Activated T-helper 1 cell treated with anti-CD3 and anti-CD28 coated beads, Interleukin-12 subunit alpha, Interleukin-12 subunit beta, Interleukin-2, Interleukin-4 antibody, amounts not matched to agents 30 ng/mL and 10 ng/mL and 1 ng/mL, durations not matched to agents 14 hours and 24 hours and 36 hours (primary cell): ENCODE measurements at regions not wholly inside any gene's neighbourhood (a gene's known extent, or its start where the extent isn't known, plus 50 kb on each side); places are given as distances from the start of the nearest gene placed in this dataset.

Experiments
- DNase-seq: peaks from one replicate; pipeline ENCODE4 v3.0.0; 2021; ENCODE audit warnings: low spot score
- H3K27ac Mint-ChIP-seq: one replicate; pipeline ENCODE4 v1.8.0; 2021; ENCODE audit warnings: mild to moderate bottlenecking, mixed read lengths
- H3K27me3 Mint-ChIP-seq: one replicate; pipeline ENCODE4 v1.8.0; 2022; ENCODE audit warnings: mild to moderate bottlenecking, moderate library complexity, mixed read lengths; ENCODE audit not compliant: insufficient read depth
- H3K36me3 Mint-ChIP-seq: one replicate; pipeline ENCODE4 v1.8.0; 2021; ENCODE audit warnings: low read depth, mixed read lengths
- H3K4me1 Mint-ChIP-seq: one replicate; pipeline ENCODE4 v1.8.0; 2021; ENCODE audit warnings: low read depth, mixed read lengths
- H3K4me3 Mint-ChIP-seq: one replicate; pipeline ENCODE4 v1.8.0; 2021; ENCODE audit warnings: mild to moderate bottlenecking, moderate library complexity, mixed read lengths
- H3K9me3 Mint-ChIP-seq: one replicate; pipeline ENCODE4 v1.8.0; 2021; ENCODE audit warnings: mixed read lengths
- intact Hi-C: fragments of 100-400 bp; cut with micrococcal nuclease; formaldehyde crosslinking; loops from one replicate; pipeline ENCODE4 v1.15.1; 2024

DNA sequence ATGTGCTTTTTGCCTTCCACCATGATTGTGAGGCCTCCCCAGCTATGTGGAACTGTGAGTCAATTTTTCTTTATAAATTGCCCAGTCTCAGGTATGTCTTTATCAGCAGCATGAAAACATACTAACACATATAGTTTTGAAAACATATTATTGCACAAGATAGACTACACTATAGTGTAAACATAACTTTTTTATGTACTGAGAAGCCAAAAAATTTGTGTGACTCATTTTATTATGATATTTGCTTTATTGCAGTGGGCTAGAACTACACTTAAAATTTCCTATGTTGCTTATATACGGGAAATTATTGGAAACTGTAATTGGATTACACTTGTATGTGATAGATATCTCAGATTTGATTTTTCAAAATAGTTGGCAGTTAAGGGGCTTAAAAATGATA lies 885.5 kb upstream of the FBXO33 start:
- intact Hi-C loops: no loop called here
- DNase-seq: no peak
- H3K36me3 Mint-ChIP-seq: no peaks in the 10 kb centered on the region
- no peak overlapping the region for H3K4me3 Mint-ChIP-seq
- H3K27ac Mint-ChIP-seq: no peak overlapping the region
- peaks cover 14% of the 10 kb centered on the region for H3K9me3 Mint-ChIP-seq
- H3K4me1 Mint-ChIP-seq: no peaks in the 10 kb centered on the region
- H3K27me3 Mint-ChIP-seq: no peaks in the 10 kb centered on the region

DNA sequence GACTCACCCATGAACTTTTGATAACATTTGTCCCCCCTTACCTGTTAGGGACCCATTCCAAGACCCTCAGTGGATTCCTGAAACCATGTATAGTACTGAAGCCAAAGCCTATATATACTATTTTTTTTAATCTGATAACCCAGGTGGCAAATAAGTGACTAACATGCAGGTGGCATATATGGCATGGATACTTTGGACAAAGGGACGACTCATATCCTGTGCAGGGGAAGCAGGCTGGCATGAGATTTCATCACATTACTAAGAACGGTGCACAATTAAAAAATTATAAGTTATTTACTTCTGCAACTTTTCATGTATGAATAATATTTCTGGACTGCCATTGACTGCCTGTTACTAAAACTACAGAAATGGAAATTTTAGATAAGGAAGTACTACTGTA lies 880.1 kb upstream of the FBXO33 start:
- no peak for DNase-seq
- intact Hi-C loops: no loop called here
- peaks cover 6% of the 10 kb centered on the region for H3K9me3 Mint-ChIP-seq
- no peak overlapping the region for H3K4me3 Mint-ChIP-seq
- H3K36me3 Mint-ChIP-seq: no peaks in the 10 kb centered on the region
- H3K27ac Mint-ChIP-seq: no peak overlapping the region
- H3K27me3 Mint-ChIP-seq: no peaks in the 10 kb centered on the region
- no peaks in the 10 kb centered on the region for H3K4me1 Mint-ChIP-seq

DNA sequence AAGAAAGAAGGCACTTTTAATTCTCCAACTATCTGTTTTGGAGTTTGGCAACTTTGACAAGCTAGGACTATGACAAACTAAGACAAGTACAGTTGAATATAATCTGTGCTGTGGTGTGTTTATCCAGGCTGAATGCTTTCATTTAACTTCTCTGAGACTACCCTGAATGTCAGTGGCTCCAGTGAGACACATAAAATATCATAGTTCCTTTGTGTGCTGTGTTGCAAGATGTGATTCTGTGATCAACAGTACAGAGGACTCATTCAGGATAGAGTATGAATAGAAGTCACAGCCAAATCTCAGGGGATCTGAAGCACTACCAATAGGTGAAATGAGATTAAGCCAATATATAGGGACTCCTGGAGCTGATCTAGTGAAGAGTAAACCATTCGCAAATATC lies 876.9 kb upstream of the FBXO33 start:
- Mint-ChIP-seq H3K4me1 (no peaks in the 10 kb centered on the region), H3K4me3 (no peak overlapping the region), H3K9me3 (no peaks in the 10 kb centered on the region), H3K36me3 (no peaks in the 10 kb centered on the region), H3K27ac (no peak overlapping the region), H3K27me3 (no peaks in the 10 kb centered on the region)
- intact Hi-C loops: no loop called here
- no peak for DNase-seq

DNA sequence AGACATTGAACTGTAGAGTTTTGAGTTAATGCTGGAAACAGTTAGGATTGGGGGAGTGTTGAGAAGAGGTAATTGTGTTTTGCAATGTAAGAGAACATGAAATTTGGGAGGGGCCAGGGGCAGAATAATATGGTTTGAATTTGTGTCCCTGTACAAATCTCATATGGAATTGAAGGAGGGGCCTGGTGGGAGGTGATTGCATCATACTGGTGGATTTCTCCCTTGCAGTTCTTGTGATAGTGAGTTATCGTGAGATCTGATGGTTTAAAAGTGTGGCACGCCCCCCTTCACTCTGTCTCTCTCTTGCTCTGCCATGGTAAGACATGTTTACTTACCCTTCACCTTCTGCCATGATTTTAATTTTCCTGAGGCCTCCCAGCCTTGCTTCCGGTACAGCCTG lies 876.0 kb upstream of the FBXO33 start:
- DNase-seq: no peak
- Mint-ChIP-seq H3K36me3 (no peaks in the 10 kb centered on the region), H3K9me3 (no peaks in the 10 kb centered on the region), H3K27me3 (no peaks in the 10 kb centered on the region), H3K27ac (no peak overlapping the region), H3K4me3 (no peak overlapping the region), H3K4me1 (no peaks in the 10 kb centered on the region)
- intact Hi-C loops: no loop called here

DNA sequence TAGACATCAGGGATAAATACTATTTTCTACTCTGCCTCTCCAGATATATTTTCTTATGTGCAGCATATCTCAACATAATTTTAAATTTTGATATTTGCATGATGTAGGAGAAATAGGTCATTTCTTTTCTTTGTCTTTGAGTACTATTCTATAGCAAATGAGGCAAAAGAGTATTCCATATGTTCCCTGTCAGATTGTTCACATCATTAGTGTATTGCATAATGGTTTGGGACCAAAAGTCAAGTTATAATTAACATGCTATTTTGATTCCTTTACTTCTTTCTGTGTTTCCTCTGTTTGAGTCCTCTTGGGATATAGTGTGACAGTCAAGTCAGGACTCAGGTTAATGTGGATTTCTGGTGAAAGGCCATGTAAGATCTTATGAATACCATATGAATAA lies 864.6 kb upstream of the FBXO33 start:
- no peaks in the 10 kb centered on the region for H3K36me3 Mint-ChIP-seq
- DNase-seq: no peak
- H3K4me1 Mint-ChIP-seq: no peaks in the 10 kb centered on the region
- H3K27ac Mint-ChIP-seq: no peak overlapping the region
- no peak overlapping the region for H3K4me3 Mint-ChIP-seq
- peaks cover 20% of the 10 kb centered on the region for H3K9me3 Mint-ChIP-seq
- intact Hi-C loops: no loop called here
- no peaks in the 10 kb centered on the region for H3K27me3 Mint-ChIP-seq

DNA sequence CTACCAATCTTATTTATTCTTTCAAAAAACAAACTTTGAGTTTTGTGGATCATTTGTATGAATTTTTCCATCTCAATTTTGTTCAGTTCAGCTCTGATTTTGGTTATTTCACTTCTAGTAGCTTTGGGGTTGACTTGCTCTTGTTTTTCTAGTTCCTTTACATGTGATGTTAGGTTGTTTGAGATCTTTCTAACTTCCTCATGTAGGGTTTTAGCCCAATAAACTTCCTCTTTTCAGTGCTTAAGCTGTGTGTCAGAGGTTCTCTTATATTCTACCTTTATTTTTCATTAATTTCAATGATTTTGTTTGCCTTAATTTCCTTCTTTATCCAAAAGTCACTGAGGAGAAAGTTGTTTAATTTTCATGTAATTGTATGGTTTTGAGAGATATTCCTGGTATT lies 860.4 kb upstream of the FBXO33 start:
- intact Hi-C loops: no loop called here
- H3K9me3 Mint-ChIP-seq: peaks cover 26% of the 10 kb centered on the region
- no peak overlapping the region for H3K27ac Mint-ChIP-seq
- H3K4me3 Mint-ChIP-seq: no peak overlapping the region
- H3K27me3 Mint-ChIP-seq: no peaks in the 10 kb centered on the region
- no peaks in the 10 kb centered on the region for H3K36me3 Mint-ChIP-seq
- no peak for DNase-seq
- H3K4me1 Mint-ChIP-seq: no peaks in the 10 kb centered on the region

DNA sequence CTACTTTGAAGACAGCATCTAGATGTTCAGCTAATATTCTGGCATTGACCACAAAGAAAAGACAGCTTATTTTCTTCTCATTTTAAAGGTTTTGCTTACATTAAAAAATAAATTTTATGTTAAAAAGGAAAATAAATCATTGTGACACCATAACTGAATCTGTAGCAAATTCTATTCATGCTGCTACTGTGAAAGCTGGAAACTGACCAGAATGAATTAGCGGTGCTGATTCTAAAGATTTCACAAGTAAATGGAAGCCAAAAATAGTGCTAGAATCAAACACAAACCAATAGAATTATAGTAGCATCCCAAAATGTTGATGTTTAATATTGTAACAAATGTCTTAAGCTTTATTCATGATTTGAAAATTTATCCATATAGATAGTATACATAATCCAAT lies 850.0 kb upstream of the FBXO33 start:
- no peak for DNase-seq
- Mint-ChIP-seq H3K27me3 (no peaks in the 10 kb centered on the region), H3K4me3 (no peak overlapping the region), H3K36me3 (no peaks in the 10 kb centered on the region), H3K4me1 (no peaks in the 10 kb centered on the region), H3K9me3 (peaks cover 22% of the 10 kb centered on the region), H3K27ac (no peak overlapping the region)
- intact Hi-C loops: no loop called here

DNA sequence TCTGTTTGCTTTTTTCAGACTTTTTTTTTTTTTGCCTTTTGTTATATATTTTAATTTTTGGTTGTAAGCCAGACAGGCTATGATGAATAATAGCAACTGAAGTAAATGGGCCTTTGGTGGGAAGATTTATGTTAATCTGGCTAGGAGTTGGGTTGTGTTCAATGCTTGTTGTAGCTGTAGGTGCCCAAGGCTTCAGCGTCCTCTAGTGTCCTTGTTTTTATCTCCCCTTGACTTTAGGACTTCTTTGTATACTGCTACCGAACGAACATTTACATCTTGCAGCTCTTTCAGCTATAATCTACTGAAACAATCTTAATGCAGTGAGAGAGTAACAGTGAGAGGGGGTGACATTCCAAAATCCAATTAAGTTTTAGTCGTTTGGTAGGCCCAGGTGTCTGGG lies 848.4 kb upstream of the FBXO33 start:
- no peak overlapping the region for H3K4me3 Mint-ChIP-seq

DNA sequence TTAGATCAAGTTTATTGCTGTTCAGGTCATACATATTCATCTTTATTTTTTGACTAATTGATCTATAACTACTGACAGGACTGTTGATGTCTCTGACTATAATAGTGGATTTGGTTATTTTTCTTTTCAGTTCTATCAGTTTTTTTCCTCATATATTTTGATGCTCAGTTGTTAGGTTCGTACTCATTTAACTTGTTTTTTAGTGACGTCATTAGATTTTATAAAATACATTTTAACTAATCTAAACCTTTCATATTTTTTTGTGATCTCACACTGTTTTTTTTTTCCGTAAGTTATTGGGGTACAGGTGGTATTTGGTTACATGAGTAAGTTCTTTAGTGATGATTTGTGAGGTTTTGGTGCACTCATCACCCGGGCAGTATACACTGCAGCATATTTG lies 841.2 kb upstream of the FBXO33 start:
- intact Hi-C loops: no loop called here
- no peak for DNase-seq
- H3K27me3 Mint-ChIP-seq: no peaks in the 10 kb centered on the region
- H3K27ac Mint-ChIP-seq: no peak overlapping the region
- peaks cover 7% of the 10 kb centered on the region for H3K9me3 Mint-ChIP-seq
- no peak overlapping the region for H3K4me3 Mint-ChIP-seq
- no peaks in the 10 kb centered on the region for H3K4me1 Mint-ChIP-seq
- H3K36me3 Mint-ChIP-seq: no peaks in the 10 kb centered on the region

More for the DNA sequence above, 848.4 kb upstream of the FBXO33 start:
- Mint-ChIP-seq H3K9me3 (peaks cover 22% of the 10 kb centered on the region), H3K27me3 (no peaks in the 10 kb centered on the region), H3K27ac (no peak overlapping the region), H3K4me1 (no peaks in the 10 kb centered on the region), H3K36me3 (no peaks in the 10 kb centered on the region)
- no peak for DNase-seq
- intact Hi-C loops: no loop called here

DNA sequence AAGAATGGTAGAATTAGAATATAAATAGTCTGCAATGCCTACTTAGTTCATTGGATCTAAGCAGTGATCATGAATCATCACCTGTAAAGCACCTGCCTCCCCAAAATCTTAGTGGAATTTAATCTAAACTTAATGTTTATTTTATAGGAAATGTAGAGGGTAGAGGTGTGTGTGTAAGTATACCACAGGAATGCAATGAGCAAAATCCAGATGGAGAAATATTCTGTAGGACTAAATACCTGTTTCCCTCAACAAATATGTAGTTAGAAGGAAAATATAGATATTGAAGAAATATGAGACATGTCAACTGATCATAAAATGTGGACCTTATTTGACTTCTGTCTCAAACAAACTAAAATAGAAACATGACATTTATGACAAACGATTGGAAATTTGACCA lies 839.2 kb upstream of the FBXO33 start:
- H3K36me3 Mint-ChIP-seq: no peaks in the 10 kb centered on the region
- DNase-seq: no peak
- no peak overlapping the region for H3K27ac Mint-ChIP-seq
- H3K4me1 Mint-ChIP-seq: no peaks in the 10 kb centered on the region
- H3K9me3 Mint-ChIP-seq: peaks cover 5% of the 10 kb centered on the region
- intact Hi-C loops: no loop called here
- no peaks in the 10 kb centered on the region for H3K27me3 Mint-ChIP-seq
- no peak overlapping the region for H3K4me3 Mint-ChIP-seq

DNA sequence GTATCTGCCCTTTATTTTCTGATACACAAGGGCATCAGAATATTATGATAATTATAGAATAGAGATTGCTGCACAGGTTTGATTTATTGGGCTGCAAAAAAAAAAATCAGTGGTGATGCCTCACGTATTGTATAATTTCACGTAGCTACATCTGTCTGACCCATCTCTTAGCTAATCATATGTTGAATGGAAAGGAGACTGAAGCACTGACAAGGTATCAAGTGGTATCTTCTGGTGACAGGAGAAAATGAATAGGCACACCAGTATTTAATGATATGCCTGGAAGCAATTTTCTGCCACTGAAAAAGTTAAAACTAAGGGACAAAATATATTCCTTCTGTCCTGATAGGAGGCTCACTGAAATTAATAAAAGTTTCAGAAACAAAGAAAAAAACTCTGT lies 837.2 kb upstream of the FBXO33 start:
- Mint-ChIP-seq H3K4me3 (no peak overlapping the region), H3K27me3 (no peaks in the 10 kb centered on the region), H3K9me3 (peaks cover 6% of the 10 kb centered on the region), H3K36me3 (no peaks in the 10 kb centered on the region), H3K27ac (no peak overlapping the region), H3K4me1 (no peaks in the 10 kb centered on the region)
- DNase-seq: no peak
- intact Hi-C loops: no loop called here

DNA sequence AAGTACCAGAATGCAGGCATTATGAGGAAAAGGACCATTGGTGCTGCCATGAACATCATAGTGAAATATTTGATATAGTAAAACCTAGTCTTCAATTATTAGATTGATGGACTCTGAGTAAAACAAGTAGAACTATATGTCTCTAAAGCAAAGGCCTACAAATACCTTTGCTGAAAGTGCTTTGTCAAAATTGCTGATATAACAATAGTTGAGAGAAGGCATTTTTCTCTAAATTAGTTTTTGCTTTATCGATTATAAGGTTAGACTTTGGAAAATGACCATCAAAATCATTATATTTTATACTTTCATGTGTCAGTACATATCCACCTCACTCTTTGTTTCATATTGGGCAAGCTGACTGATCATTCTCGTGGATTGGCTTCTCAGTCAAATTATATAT lies 836.0 kb upstream of the FBXO33 start:
- no peak overlapping the region for H3K4me3 Mint-ChIP-seq
- intact Hi-C loops: no loop called here
- peaks cover 12% of the 10 kb centered on the region for H3K9me3 Mint-ChIP-seq
- DNase-seq: no peak
- no peaks in the 10 kb centered on the region for H3K4me1 Mint-ChIP-seq
- H3K27ac Mint-ChIP-seq: no peak overlapping the region
- no peaks in the 10 kb centered on the region for H3K27me3 Mint-ChIP-seq
- no peaks in the 10 kb centered on the region for H3K36me3 Mint-ChIP-seq

DNA sequence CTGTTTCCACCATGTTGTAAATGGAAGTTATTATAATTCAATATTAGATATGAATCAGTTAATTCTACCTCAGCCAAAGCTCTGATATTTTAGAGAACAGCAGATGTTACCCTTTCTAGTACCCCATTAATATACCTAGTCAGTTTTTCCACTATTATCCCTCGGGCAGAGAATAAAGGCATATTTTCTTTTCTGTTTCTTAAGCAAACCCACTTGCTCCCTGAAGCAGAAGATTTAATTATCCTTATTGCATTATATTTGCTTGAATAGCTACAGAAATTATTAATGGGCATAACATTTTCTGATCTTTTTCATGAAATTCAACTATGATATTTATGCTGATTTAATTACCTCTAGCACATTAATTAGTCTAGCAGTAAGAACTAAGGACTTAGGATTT lies 832.9 kb upstream of the FBXO33 start:
- intact Hi-C loops: no loop called here
- DNase-seq: no peak
- Mint-ChIP-seq H3K4me1 (no peaks in the 10 kb centered on the region), H3K27ac (no peak overlapping the region), H3K27me3 (no peaks in the 10 kb centered on the region), H3K4me3 (no peak overlapping the region), H3K9me3 (peaks cover 12% of the 10 kb centered on the region), H3K36me3 (no peaks in the 10 kb centered on the region)

DNA sequence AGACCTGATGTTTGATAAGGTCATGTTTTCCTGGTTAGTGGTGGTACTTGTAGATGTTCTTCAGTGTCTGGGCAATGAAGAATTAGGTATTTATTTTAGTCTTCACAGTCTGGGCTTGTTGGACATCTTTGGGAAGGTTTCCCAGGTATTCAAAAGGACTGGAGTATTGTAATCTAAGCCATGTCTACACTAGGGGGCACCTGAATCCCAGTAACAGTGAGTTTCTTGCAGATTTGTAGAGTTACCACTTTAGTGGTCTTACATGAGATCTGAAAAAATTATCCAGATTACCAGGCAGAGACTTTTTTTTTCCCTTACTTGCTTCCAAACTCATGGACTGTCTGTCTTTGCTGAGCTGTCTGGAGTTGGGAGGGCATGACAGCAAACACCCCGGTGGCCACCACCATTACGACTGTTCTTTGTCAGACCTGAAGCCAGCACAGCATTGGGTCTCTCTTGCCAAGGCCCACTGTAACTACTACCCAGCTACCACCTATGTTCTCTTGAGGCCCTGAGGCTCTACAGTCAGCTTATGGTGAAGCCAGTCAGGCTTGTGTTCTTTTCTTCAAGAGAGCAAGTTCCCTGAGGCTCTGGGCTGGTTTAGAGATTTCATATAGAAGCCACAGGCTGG lies 820.7 kb upstream of the FBXO33 start:
- DNase-seq: no peak
- Mint-ChIP-seq H3K36me3 (no peaks in the 10 kb centered on the region), H3K27ac (no peak overlapping the region), H3K4me3 (no peak overlapping the region), H3K27me3 (no peaks in the 10 kb centered on the region), H3K9me3 (peaks cover 6% of the 10 kb centered on the region), H3K4me1 (no peaks in the 10 kb centered on the region)
- intact Hi-C loops: no loop called here
